ENCODE measurements at regions not wholly inside any gene's neighbourhood (a gene's known extent, or its start where the extent isn't known, plus 50 kb on each side); places are given as distances from the start of the nearest gene placed in this dataset.
A peak's percentile ranks its signal among the peaks of the same experiment; 100 is the strongest.
"Not testable (repeated sequence)": the region's sequence is repeated elsewhere in the genome, so short reads cannot be mapped to it uniquely, and the experiment has no call there.

GRCh38 chr9:73325983-73326382, 174.3 kb downstream of the ANXA1 start:
- no peak for DNase-seq (ENCODE audit: low read depth in 2 of 2)
- no peak overlapping the region for H3K4me3 ChIP-seq (replicated peaks in 1 of 2; ENCODE audit: low read depth in 2 of 2, low read length in 2 of 2)
- no peak for TF ChIP-seq CTCF (IDR thresholded peaks at IDR 0.05; ENCODE audit: low read depth, low read length)

- H3K4me3 ChIP-seq (replicated peaks in 1 of 2; ENCODE audit: low read depth in 2 of 2, low read length in 2 of 2) = no peak overlapping the region
- DNase-seq (ENCODE audit: low read depth in 2 of 2) = no peak
- no peak for TF ChIP-seq CTCF (IDR thresholded peaks at IDR 0.05; ENCODE audit: low read depth, low read length)
Measured at GRCh38 chr9:73327149-73327548, 175.5 kb downstream of the ANXA1 start.

- H3K4me3 ChIP-seq (replicated peaks in 1 of 2; ENCODE audit: low read depth in 2 of 2, low read length in 2 of 2); DNase-seq (ENCODE audit: low read depth in 2 of 2): not testable (repeated sequence)
Measured at GRCh38 chr9:73337182-73337581, 185.5 kb downstream of the ANXA1 start.

GRCh38 chr9:73344060-73344459, 192.4 kb downstream of the ANXA1 start:
- H3K4me3 ChIP-seq (replicated peaks in 1 of 2; ENCODE audit: low read depth in 2 of 2, low read length in 2 of 2) = no peak overlapping the region
- no peak for DNase-seq (ENCODE audit: low read depth in 2 of 2)
- TF ChIP-seq CTCF (IDR thresholded peaks at IDR 0.05; ENCODE audit: low read depth, low read length) = no peak

- no peak for TF ChIP-seq CTCF (IDR thresholded peaks at IDR 0.05; ENCODE audit: low read depth, low read length)
- no peak for DNase-seq (ENCODE audit: low read depth in 2 of 2)
- H3K4me3 ChIP-seq (replicated peaks in 1 of 2; ENCODE audit: low read depth in 2 of 2, low read length in 2 of 2) = no peak overlapping the region
Measured at GRCh38 chr9:73347123-73347522, 195.5 kb downstream of the ANXA1 start.

GRCh38 chr9:73347720-73348119, 196.1 kb downstream of the ANXA1 start:
- no peak for TF ChIP-seq CTCF (IDR thresholded peaks at IDR 0.05; ENCODE audit: low read depth, low read length)
- DNase-seq (ENCODE audit: low read depth in 2 of 2) = no peak
- H3K4me3 ChIP-seq (replicated peaks in 1 of 2; ENCODE audit: low read depth in 2 of 2, low read length in 2 of 2) = no peak overlapping the region

- TF ChIP-seq CTCF (IDR thresholded peaks at IDR 0.05; ENCODE audit: low read depth, low read length) = no peak
- peak; percentile 1 to 2 for DNase-seq (ENCODE audit: low read depth in 2 of 2)
- no peak overlapping the region for H3K4me3 ChIP-seq (replicated peaks in 1 of 2; ENCODE audit: low read depth in 2 of 2, low read length in 2 of 2)
Measured at GRCh38 chr9:73348471-73348870, 196.8 kb downstream of the ANXA1 start.
